CD4-positive, alpha-beta T cell treated with Interleukin-17A for 4 hours (primary cell): ENCODE measurements at regions not wholly inside any gene's neighbourhood (a gene's known extent, or its start where the extent isn't known, plus 50 kb on each side); places are given as distances from the start of the nearest gene placed in this dataset.
"Not testable (repeated sequence)": the region's sequence is repeated elsewhere in the genome, so short reads cannot be mapped to it uniquely, and the experiment has no call there.

Source experiments
- DNase-seq: peaks from one replicate; pipeline ENCODE4 v3.0.0-alpha.2; 2020; ENCODE audit warnings: mixed read lengths

DNA sequence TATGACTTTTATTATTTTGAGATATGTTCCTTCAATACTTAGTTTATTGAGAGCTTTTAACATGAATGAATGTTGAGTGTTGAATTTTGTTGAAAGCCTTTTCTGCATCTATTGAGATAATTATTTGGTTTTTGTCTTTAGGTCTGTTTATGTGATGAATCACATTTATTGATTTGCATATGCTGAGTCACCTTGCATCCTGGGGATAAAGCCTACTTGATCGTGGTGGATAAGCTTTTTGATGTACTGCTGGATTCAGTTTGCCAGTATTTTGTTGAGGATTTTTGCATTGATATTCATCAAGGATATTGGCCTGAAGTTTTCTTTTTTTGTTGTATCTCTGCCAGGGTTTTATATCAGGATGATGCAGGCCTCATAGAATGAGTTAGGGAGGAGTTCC lies 106.5 kb upstream of the DAZL start:
- not testable (repeated sequence) for DNase-seq

- DNase-seq: no peak
Observed at GRCh38 chr3:16715281-16715680, 110.1 kb upstream of the DAZL start.

DNA sequence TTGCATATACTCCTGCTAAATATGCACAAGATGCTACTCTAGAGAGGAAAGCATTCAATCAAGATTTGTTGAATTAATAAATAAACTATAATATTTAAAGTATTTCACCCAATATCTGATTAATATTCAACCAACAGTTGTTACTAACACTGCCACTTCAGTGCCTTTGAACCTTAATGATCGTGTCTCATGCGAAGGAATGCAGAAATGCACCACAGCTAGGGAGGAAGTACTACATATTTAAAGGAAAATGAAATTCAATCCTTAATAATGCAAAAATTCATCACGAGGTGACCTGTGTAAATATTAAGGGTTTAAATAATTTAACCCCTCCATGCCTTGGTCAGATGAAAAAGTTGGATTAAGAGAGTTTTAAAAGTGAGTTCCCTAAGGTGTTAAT lies 114.2 kb upstream of the DAZL start:
- no peak for DNase-seq

DNA sequence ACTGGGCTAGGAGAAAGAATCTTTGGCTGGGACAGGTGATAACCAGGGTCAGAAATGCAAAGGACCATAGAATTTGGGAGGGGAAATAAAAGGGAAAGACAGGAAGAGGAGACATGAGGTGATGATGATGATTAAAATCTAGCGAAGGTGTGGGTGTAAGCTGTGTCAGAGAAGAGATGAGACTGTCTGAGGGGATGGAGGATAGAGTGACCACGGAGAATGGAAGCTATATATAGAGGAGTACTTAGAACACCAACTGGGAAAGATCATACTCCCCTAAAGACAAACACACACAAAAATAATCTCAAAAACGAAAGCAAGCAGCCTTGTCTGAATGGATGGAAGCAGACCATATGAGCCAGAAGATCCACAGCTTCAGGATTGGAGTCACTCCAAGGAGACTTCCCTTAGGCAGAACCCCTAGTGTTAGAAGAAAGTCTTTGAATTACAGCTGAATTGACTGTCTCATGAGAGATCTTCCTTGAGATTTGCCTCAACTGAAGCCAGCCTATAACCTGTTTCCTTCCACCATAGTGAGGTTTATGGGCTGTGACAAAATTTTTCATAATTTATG lies 115.2 kb upstream of the DAZL start:
- DNase-seq: no peak

GRCh38 chr3:16721494-16721893 lies 116.3 kb upstream of the DAZL start:
- DNase-seq: no peak

DNA sequence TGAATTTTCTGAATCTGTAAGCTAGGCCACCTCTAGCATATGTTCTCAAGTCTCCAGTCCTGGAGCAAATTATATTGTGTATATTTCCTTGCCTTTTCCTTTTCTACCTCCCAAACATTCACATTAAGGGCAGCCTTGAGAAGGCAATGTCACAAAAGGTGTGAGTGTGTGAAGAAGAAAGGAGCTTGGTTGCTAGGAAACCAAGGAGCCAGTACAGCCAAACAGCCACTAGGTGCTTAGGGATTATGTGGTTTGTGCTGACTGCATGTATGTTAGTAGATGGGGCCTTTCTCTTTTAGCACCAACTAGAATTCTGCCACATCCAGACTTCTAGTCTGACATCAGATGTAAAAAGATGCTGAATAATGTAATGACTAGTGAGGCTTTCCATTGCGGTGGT lies 118.8 kb upstream of the DAZL start:
- DNase-seq: no peak

DNA sequence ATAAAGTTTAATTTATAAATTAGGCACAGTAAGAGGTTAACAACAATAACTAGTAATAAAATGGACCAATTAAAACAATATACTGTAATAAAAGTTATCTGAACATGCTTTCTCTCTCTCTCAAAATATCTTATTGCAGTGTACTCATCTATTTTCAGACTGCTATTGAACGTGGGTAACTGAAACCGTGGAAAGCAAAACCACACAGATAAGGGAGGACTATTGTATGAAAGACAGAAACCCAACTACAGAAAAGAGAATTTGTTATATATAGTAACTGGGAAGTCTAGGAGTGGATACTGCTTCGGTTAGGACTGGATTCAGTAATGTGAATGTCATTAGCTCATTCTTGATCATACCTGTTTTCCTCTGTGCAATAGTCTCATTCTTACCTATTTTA lies 119.3 kb upstream of the DAZL start:
- DNase-seq: no peak

GRCh38 chr3:16725972-16726371 lies 120.7 kb upstream of the DAZL start:
- DNase-seq: no peak

DNA sequence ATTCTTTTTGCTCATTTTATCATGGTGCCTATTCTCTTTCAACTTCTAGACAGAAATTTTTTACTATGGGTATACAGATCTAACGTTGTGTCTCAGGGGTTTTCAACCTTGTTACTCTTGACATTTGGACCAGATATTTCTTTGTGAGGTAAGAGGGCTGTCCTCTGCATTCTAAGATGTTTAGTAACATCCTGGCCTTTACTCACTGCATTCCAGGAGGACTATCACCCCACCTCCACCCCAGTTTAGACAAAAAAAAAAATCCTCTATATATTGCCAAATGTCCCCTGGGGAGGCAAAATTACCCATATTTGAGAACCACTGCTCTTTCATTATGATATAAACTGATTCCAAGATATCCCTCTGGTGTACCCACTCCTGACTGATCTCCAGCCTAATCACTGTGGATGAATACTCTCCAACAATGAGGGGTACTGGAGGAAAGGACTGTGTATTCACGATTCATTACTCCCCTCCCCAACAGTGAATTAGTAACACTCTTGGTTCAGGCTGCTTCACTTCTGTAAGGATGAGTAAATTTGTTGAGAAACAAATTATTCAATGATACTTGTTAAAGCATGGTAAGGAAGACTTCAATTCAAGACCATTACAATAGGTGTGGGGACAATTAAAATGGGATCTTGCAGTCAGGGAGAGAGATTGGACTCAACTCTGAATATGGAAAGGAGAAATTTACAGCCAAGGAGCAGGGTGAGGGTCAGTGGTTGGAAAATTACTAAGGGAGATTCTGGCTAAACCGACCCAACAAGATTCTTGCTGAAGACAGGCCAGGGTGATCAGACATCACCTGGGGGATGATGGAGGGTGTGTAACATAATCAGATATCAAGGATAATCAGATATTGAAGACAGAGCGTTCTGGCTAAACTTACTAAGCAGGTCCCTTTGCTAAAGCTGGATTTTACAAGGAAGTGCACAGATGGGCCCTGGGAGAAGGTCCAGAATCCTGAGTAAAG lies 123.8 kb upstream of the DAZL start:
- DNase-seq: no peak

DNA sequence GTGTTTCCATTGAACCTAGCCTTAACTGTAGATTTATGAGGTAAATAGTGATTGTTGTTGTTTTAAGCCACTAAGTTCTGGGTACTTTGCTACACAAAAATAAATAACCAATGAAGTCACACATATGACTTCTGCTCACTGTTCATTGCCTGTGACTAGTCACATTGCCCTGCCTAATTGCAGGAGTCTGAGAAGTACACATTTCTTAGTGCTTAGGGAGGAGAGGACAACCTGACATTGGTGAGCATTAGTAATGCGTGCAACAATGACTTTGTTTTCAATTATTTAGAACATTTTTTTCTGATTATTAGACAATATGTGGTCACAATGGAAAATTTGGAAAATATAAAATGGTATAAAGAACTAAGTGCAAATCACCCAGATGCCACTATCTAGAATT lies 133.2 kb upstream of the DAZL start:
- DNase-seq: no peak

GRCh38 chr3:16739541-16740105 lies 134.4 kb upstream of the DAZL start:
- no peak for DNase-seq

- no peak for DNase-seq
Observed at GRCh38 chr3:16740515-16740914, 135.3 kb upstream of the DAZL start.

- no peak for DNase-seq
Observed at GRCh38 chr3:16741103-16741758, 136.0 kb upstream of the DAZL start.

DNA sequence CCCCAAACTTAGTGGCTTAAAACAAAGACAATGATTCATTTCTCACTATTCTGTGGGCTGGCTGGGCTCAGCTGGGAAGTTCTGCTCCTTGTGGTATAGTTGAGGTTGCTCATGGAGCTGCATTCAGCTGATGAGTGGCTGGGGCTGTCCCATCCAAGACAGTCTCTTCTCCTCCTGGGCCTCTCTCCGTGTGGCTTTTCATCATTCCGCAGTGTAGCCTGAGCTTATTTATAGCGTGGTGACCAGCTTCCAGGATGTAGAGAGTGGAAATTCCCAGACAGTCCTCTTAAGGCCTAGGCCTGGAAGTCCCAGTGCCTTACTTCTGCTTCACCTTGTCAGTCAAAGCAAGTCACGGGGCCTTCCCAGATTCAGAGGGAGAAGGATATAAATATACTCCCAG lies 136.7 kb upstream of the DAZL start:
- DNase-seq: no peak

DNA sequence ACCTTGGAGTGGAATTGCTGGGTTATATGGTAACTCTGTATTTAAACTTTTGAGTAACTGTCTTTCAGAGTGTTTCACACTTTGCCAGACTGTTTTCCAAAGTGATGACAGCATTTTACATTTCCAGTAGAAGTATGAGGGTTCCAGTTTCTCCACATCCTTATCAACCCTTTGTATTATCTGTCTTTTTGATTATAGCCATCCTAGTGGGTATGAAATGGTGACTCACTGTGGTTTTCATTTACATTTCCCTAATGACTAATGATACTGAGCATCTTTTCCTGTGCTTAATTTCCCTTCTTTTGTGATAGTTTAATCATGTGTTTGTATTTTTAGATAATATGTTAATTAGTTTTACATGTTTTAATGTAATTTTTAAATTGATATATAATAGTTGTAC lies 138.1 kb upstream of the DAZL start:
- DNase-seq: no peak

DNA sequence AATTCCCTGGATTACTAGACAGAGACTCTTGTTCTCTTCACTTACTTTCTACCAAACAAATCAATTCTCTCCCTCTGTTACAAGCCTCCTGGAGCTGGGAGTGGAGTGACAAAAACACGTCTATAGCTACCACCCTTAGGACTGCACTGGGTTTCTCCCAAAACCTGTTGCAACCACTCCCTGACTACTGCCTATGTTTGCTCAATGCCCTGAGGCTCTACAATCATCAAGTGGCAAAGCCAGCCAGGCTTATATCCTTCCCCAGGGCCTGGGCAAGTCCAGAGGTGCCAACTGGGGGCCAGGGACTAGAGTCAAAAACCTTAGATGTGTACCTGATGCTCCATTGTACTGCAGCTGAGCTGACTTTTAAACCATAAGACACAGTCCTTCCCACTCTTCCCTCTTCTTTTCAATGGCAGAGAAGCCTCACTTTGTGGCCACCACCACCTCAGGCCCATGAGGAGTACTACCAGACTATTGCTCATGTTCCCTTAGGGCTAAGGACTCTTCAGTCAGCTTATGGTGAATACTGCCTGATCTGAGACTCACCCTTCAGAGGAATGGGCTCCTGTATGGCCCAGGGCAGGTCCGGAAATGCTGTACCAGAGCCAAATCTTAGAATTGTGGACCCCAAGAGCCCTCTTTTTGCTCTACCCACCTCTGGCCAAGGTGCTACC lies 125.4 kb upstream of the PLCL2 start:
- DNase-seq: no peak

DNA sequence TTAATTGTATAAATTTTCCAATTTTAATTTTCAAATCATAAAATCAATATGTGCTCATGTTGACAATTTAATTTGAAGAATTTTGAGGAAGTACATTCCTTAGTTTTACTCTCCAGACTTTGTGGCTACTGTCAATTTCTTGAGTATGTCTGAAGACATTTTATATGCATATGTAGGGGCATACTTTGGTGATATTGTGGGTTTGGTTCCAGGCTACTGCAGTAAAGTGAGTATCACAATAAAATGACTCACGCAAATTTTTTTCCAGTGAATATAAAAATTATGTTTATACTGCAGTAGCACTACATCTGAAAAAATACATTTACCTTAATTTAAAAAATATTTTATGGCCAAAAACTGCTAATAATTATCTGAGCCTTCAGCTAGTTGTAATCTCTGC lies 123.2 kb upstream of the PLCL2 start:
- DNase-seq: no peak

DNA sequence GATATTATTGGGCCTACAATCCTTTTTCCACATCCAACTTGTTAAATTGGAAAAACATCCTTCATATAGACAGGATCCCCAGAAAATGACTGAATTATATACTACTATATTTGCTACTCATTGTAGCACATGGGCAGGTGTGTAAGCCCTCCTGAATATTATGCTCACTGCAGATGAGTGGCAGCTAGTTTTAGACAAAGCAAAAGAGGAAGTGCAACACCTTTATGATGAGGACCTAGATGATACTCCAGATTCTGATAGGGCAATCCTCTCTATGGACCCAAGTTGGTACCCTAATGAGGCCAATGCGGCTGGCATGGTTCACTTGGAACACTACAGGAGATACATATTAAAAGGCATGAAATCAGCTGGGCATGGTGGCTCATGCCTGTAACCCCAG lies 119.1 kb upstream of the PLCL2 start:
- no peak for DNase-seq

- DNase-seq: no peak
Observed at GRCh38 chr3:16767006-16767405, 117.7 kb upstream of the PLCL2 start.

DNA sequence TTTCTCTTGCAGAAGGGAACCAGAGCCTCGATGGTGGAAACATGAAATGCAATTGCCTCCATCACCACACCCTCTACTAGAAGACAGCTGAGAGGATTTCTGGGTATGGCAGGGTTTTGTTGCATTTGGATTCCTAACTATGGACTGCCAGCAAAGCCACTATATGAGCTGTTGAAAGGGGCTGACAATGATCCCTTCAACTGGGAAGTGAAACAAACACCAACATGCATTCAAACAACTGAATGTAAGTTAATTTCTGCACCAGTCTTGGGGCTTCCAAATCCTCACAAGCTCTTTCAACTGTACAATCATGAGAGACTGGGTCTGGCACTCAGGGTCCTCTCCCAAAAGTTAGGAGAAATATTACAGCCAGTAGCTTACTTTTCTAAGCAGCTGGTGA lies 116.7 kb upstream of the PLCL2 start:
- DNase-seq: no peak

DNA sequence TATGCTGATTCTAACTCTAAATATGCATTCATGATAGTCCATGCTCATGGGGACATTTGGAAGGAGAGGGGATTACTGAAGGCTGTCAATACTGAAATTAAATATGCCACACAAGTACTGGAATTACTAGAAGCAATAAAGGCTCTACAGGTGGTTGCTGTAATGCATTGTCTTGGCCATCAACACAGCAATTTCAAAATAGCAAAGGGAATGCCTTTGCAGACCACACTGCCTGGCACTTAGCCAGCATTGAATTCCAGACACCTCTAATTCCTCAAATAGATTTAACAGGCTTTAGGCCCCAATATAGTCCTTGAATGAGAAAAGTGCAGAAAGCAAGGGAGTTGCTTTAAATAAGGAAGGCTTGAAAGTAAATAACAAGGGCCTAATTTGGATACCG lies 115.8 kb upstream of the PLCL2 start:
- no peak for DNase-seq

- DNase-seq: no peak
Observed at GRCh38 chr3:16769525-16769924, 115.2 kb upstream of the PLCL2 start.

GRCh38 chr3:16770021-16770420 lies 114.7 kb upstream of the PLCL2 start:
- no peak for DNase-seq
